ENCODE measurements at regions not wholly inside any gene's neighbourhood (a gene's known extent, or its start where the extent isn't known, plus 50 kb on each side); places are given as distances from the start of the nearest gene placed in this dataset.

- Histone ChIP-seq H3K36me3 (no peaks in the 10 kb centered on the region), H3K4me3 (ENCODE audit: low read depth in 1 of 2, low read length in 1 of 2) (no peak overlapping the region), H3K9me3 (no peaks in the 10 kb centered on the region), H3K4me1 (ENCODE audit: control insufficient read depth in 1 of 2, insufficient read depth in 1 of 2, low read depth in 1 of 2, low read length in 1 of 2) (no peaks in the 10 kb centered on the region), H3K27ac (no peak overlapping the region), H3K27me3 (peaks cover 19% of the 10 kb centered on the region)
- TF ChIP-seq CTCF (IDR thresholded peaks at IDR 0.05) = no peak
Measured at GRCh38 chr2:239666855-239667376, 266.1 kb upstream of the HDAC4 start.

- H3K27me3 ChIP-seq = peaks cover 25% of the 10 kb centered on the region
- no peak overlapping the region for H3K27ac ChIP-seq
- TF ChIP-seq CTCF (IDR thresholded peaks at IDR 0.05) = no peak
- no peak overlapping the region for H3K4me3 ChIP-seq (ENCODE audit: low read depth in 1 of 2, low read length in 1 of 2)
- no peaks in the 10 kb centered on the region for H3K4me1 ChIP-seq (ENCODE audit: control insufficient read depth in 1 of 2, insufficient read depth in 1 of 2, low read depth in 1 of 2, low read length in 1 of 2)
- H3K36me3 ChIP-seq = no peaks in the 10 kb centered on the region
- H3K9me3 ChIP-seq = no peaks in the 10 kb centered on the region
Measured at GRCh38 chr2:239666053-239666854, 265.4 kb upstream of the HDAC4 start.

GRCh38 chr2:239664216-239664810 lies 263.5 kb upstream of the HDAC4 start:
- Histone ChIP-seq H3K4me1 (ENCODE audit: control insufficient read depth in 1 of 2, insufficient read depth in 1 of 2, low read depth in 1 of 2, low read length in 1 of 2) (peaks cover 6 to 9% of the 10 kb centered on the region in 2 experiments), H3K9me3 (no peaks in the 10 kb centered on the region), H3K27ac (no peak overlapping the region), H3K27me3 (peaks cover 32% of the 10 kb centered on the region), H3K4me3 (ENCODE audit: low read depth in 1 of 2, low read length in 1 of 2) (no peak overlapping the region), H3K36me3 (no peaks in the 10 kb centered on the region)
- TF ChIP-seq CTCF (IDR thresholded peaks at IDR 0.05) = no peak

- Histone ChIP-seq H3K36me3 (no peaks in the 10 kb centered on the region), H3K27ac (no peak overlapping the region), H3K4me1 (ENCODE audit: control insufficient read depth in 1 of 2, insufficient read depth in 1 of 2, low read depth in 1 of 2, low read length in 1 of 2) (peaks cover 7 to 10% of the 10 kb centered on the region in 2 experiments), H3K4me3 (ENCODE audit: low read depth in 1 of 2, low read length in 1 of 2) (no peak overlapping the region), H3K27me3 (peaks cover 32% of the 10 kb centered on the region), H3K9me3 (no peaks in the 10 kb centered on the region)
- no peak for TF ChIP-seq CTCF (IDR thresholded peaks at IDR 0.05)
Measured at GRCh38 chr2:239663364-239663924, 262.6 kb upstream of the HDAC4 start.

- Histone ChIP-seq H3K4me1 (ENCODE audit: control insufficient read depth in 1 of 2, insufficient read depth in 1 of 2, low read depth in 1 of 2, low read length in 1 of 2) (peaks cover 15 to 16% of the 10 kb centered on the region in 2 experiments), H3K36me3 (no peaks in the 10 kb centered on the region), H3K9me3 (no peaks in the 10 kb centered on the region), H3K27ac (no peak overlapping the region), H3K4me3 (ENCODE audit: low read depth in 1 of 2, low read length in 1 of 2) (no peak overlapping the region), H3K27me3 (peaks cover 32% of the 10 kb centered on the region)
- no peak for TF ChIP-seq CTCF (IDR thresholded peaks at IDR 0.05)
Measured at GRCh38 chr2:239662413-239663120, 261.7 kb upstream of the HDAC4 start.
